Vagina (tissue), 2 donors: ENCODE measurements at regions not wholly inside any gene's neighbourhood (a gene's known extent, or its start where the extent isn't known, plus 50 kb on each side); places are given as distances from the start of the nearest gene placed in this dataset.

Experiments used
- CTCF ChIP-seq, 3 experiments: fragments of 450-650 bp in 2 of 3; fragments of 200-600 bp in 1 of 3; sonication (generic) in 1 of 3; IDR thresholded peaks; one replicate each; pipeline ENCODE4 v1.5.1; 2017 to 2019; ENCODE audit warnings: antibody characterized with exemption in 3 of 3, mild to moderate bottlenecking in 2 of 3, moderate library complexity in 2 of 3
- POLR2AphosphoS5 ChIP-seq, 2 donors: sonication (generic); formaldehyde crosslinking; IDR thresholded peaks; one replicate each; pipeline ENCODE4 v1.9.0; 2017; ENCODE audit warnings: antibody characterized with exemption in 2 of 2, mild to moderate bottlenecking in 2 of 2, low read depth in 1 of 2; ENCODE audit not compliant: insufficient read depth in 1 of 2

DNA sequence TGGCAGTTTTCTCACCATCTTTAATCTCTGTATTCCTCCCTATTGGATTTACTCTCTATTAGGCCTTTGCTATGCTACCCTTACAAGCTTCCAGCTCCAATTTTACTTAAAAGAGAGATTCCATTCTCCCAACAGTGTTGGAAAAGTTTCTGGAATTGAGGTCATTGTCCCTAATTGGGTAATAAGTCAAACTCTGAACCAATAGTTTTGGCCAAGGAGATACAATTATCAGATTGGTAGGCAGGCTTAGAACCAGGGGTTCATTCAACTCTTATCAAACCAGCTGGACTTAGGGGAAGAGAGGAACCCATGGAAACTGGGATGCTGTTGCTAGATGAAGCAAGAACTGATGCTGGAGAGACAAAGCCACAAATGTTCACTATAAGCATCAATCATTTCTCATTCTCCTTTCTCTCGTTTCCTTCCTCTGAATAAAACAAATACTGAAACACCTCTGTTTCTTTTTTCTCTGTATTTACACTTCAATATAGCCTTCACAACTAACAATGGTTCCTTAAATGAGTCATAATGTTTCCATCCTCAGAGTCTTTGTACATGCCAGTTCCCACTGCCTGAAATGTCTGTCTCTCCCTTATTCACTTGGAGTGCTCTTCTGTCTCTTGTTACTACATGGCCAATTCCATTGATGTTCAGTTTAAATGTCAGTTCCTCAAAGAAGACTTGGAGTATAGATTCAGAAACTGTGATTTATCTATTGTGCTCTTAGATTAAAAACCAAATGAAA is 587.3 kb downstream of the GABRG2 start:
- TF ChIP-seq CTCF (IDR thresholded peaks at IDR 0.05): no peak
- TF ChIP-seq POLR2AphosphoS5 (IDR thresholded peaks at IDR 0.05; ENCODE audit: insufficient read depth in 1 of 2, low read depth in 1 of 2): no peak
